MCF 10A (cell line): ENCODE measurements at regions not wholly inside any gene's neighbourhood (a gene's known extent, or its start where the extent isn't known, plus 50 kb on each side); places are given as distances from the start of the nearest gene placed in this dataset.

Experiments used
- BruUV-seq: library from RNA; stranded (reverse); fragments of 400-500 nt; replicated peaks from 2 replicates; lab custom pipeline; 2021; lab: Mats Ljungman, UMichigan
- CTCF ChIA-PET: fragments of 300-600 bp; sonication (Branson Sonifier 250); formaldehyde crosslinking; extraction: SDS; loops from one replicate; lab custom pipeline; 2021; ENCODE audit warnings: antibody characterized with exemption, inconsistent platforms; lab: Yijun Ruan, JAX
- POLR2A ChIA-PET: fragments of 300-600, 350-650 bp; sonication (Branson Sonifier 250); formaldehyde crosslinking; extraction: SDS; loops from one replicate; lab custom pipeline; 2020; ENCODE audit warnings: antibody characterized with exemption, inconsistent platforms; lab: Yijun Ruan, JAX
- DNase-seq: peaks from one replicate; pipeline ENCODE4 v3.0.0-alpha.2; 2018; ENCODE audit not compliant: unreplicated experiment
- H3K27ac Mint-ChIP-seq: one replicate; pipeline ENCODE4 v1.8.0; 2022; ENCODE audit warnings: mild to moderate bottlenecking, low read depth, mixed read lengths; ENCODE audit not compliant: unreplicated experiment
- H3K27me3 Mint-ChIP-seq: one replicate; pipeline ENCODE4 v1.8.0; 2022; ENCODE audit warnings: mixed read lengths; ENCODE audit not compliant: insufficient read depth, unreplicated experiment
- H3K36me3 Mint-ChIP-seq: one replicate; pipeline ENCODE4 v1.8.0; 2022; ENCODE audit warnings: mild to moderate bottlenecking, moderate library complexity, mixed read lengths; ENCODE audit not compliant: insufficient read depth, unreplicated experiment
- H3K4me1 Mint-ChIP-seq: one replicate; pipeline ENCODE4 v1.8.0; 2022; ENCODE audit warnings: mixed read lengths; ENCODE audit not compliant: insufficient read depth, unreplicated experiment
- H3K4me3 Mint-ChIP-seq: one replicate; pipeline ENCODE4 v1.8.0; 2022; ENCODE audit warnings: mild to moderate bottlenecking, moderate library complexity, mixed read lengths; ENCODE audit not compliant: unreplicated experiment
- H3K9me3 Mint-ChIP-seq: one replicate; pipeline ENCODE4 v1.8.0; 2022; ENCODE audit warnings: mixed read lengths; ENCODE audit not compliant: unreplicated experiment
- intact Hi-C: fragments of 100-400 bp; cut with micrococcal nuclease; formaldehyde crosslinking; loops from 2 replicates; pipeline ENCODE4 v1.14.1; 2022
- TF ChIP-seq, protein P1 (sequence below): fragments of 200-600 bp; IDR thresholded peaks from one replicate; pipeline ENCODE4 v1.8.0; 2022; ENCODE audit warnings: antibody characterized with exemption, mild to moderate bottlenecking; ENCODE audit not compliant: unreplicated experiment

DNA sequence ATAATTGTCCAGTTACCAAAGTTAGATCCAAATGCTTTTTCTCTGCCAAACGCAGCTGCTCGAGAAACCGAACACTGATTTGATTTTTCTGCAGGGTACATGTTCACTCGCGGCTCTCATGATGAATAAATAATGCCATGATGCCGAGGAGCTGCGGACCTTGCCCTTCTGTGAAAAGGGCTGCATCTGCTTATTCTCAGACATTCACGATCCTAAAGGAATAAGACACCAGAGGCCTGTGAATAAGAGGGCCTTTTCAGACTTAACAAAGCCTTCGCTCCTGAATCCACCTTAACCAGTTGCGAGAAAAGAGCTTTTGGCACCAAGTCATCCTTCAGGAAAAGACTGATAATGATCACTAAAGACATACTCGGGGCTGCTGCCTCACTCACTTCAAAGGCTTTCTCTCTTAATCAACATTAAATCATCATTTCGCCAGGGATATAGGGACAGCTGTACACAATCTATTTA is 147.5 kb downstream of the FBXO8 start:
- Mint-ChIP-seq H3K9me3 (no peaks in the 10 kb centered on the region), H3K4me1 (no peaks in the 10 kb centered on the region), H3K27ac (no peak overlapping the region), H3K27me3 (peaks cover 76% of the 10 kb centered on the region), H3K4me3 (no peak overlapping the region), H3K36me3 (no peaks in the 10 kb centered on the region)
- ChIA-PET CTCF (interaction anchor here (0.6 to 1.1 kb wide), 2 partner anchors 23 to 914 kb away, joined by 3 read pairs; no protein-coding TSS in a partner anchor), POLR2A (interaction anchor here (0.7 kb wide), 1 partner anchor 17 kb away, joined by 3 read pairs; no protein-coding TSS in a partner anchor)
- TF ChIP-seq, protein P1, sequence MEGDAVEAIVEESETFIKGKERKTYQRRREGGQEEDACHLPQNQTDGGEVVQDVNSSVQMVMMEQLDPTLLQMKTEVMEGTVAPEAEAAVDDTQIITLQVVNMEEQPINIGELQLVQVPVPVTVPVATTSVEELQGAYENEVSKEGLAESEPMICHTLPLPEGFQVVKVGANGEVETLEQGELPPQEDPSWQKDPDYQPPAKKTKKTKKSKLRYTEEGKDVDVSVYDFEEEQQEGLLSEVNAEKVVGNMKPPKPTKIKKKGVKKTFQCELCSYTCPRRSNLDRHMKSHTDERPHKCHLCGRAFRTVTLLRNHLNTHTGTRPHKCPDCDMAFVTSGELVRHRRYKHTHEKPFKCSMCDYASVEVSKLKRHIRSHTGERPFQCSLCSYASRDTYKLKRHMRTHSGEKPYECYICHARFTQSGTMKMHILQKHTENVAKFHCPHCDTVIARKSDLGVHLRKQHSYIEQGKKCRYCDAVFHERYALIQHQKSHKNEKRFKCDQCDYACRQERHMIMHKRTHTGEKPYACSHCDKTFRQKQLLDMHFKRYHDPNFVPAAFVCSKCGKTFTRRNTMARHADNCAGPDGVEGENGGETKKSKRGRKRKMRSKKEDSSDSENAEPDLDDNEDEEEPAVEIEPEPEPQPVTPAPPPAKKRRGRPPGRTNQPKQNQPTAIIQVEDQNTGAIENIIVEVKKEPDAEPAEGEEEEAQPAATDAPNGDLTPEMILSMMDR = no peak
- no peak for DNase-seq
- intact Hi-C loops = no loop called here
- BruUV-seq = no TSS peak

DNA sequence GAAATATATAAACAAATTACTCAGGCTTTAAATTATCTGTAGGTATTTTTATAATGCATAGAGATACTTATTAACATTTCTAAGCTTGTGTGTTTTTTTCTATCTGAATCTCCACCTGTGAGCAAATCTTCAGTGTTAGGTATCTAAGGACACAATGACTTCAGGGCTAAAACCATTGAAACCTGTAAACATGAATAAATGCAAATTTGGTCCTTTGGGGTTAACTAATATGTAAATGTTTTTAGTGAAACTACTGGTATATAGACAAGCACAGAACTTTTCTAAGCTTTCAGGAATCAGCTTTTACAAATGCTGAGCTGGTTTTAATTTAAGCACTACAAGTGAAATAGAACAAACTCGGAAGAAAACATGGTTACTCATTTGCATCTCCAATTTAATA is 147.9 kb downstream of the FBXO8 start:
- TF ChIP-seq, protein P1 = no peak
- no peak overlapping the region for H3K4me3 Mint-ChIP-seq
- BruUV-seq = no TSS peak
- H3K4me1 Mint-ChIP-seq = no peaks in the 10 kb centered on the region
- no peaks in the 10 kb centered on the region for H3K36me3 Mint-ChIP-seq
- intact Hi-C loops = no loop called here
- H3K27me3 Mint-ChIP-seq = peaks cover 78% of the 10 kb centered on the region
- no peaks in the 10 kb centered on the region for H3K9me3 Mint-ChIP-seq
- no peak for DNase-seq
- POLR2A ChIA-PET = no interaction called here
- CTCF ChIA-PET = interaction anchor here (1.1 kb wide), 1 partner anchor 24 kb away, joined by 3 read pairs; no protein-coding TSS in a partner anchor
- no peak overlapping the region for H3K27ac Mint-ChIP-seq

DNA sequence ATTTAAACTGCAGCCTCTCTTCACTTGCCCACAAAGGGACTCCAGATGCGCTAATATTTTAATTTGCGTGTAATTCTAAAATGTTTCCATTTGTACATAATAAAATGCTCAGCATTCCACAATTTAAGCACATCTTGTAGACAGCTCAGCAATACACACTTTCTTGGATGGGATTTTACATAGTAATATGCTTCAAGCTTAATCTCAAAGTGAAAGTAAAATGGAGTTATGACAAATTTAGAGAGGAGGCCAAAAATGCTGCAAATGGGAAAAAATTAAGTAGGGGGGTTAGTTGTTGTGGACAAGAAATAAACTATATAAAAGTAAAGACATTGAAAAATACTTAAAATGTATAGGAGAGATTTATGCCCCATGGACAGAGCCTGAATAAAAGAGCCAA is 149.1 kb downstream of the FBXO8 start:
- H3K4me1 Mint-ChIP-seq = no peaks in the 10 kb centered on the region
- no peak for DNase-seq
- intact Hi-C loops = no loop called here
- H3K27ac Mint-ChIP-seq = no peak overlapping the region
- peaks cover 78% of the 10 kb centered on the region for H3K27me3 Mint-ChIP-seq
- no peaks in the 10 kb centered on the region for H3K9me3 Mint-ChIP-seq
- H3K36me3 Mint-ChIP-seq = no peaks in the 10 kb centered on the region
- BruUV-seq = no TSS peak
- ChIA-PET POLR2A (no interaction called here), CTCF (interaction anchor here (0.6 kb wide), 2 partner anchors 51 to 691 kb away, joined by 3 read pairs; no protein-coding TSS in a partner anchor)
- TF ChIP-seq, protein P1 = no peak
- H3K4me3 Mint-ChIP-seq = no peak overlapping the region

DNA sequence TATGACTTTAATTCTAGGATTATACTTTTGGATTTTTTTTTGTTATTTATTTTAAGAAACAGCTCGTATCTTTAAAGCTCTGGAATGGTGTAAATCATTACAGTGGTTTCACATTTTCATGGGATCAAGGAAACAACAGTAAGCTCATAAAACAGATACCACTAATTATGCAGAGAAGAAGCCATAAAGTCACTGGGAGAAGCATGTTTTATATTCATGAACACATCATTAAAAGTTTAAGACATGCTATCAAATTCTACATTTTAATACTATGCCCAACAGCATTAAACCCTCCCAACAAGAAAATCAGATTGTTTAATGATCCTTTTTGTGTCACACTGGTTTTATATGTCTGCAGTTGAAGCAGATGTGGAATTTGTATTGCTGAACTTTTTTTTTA is 149.9 kb downstream of the FBXO8 start:
- Mint-ChIP-seq H3K27ac (no peak overlapping the region), H3K9me3 (no peaks in the 10 kb centered on the region), H3K4me3 (no peak overlapping the region), H3K36me3 (no peaks in the 10 kb centered on the region), H3K4me1 (no peaks in the 10 kb centered on the region), H3K27me3 (peaks cover 77% of the 10 kb centered on the region)
- ChIA-PET CTCF (interaction anchor here (0.6 kb wide), 1 partner anchor 174 kb away, joined by 4 read pairs; no protein-coding TSS in a partner anchor), POLR2A (interaction anchor here (0.6 kb wide), 1 partner anchor 10 kb away, joined by 3 read pairs; no protein-coding TSS in a partner anchor)
- BruUV-seq = no TSS peak
- intact Hi-C loops = no loop called here
- TF ChIP-seq, protein P1 = no peak
- no peak for DNase-seq
